WERI-Rb-1 (cell line): ENCODE measurements at regions not wholly inside any gene's neighbourhood (a gene's known extent, or its start where the extent isn't known, plus 50 kb on each side); places are given as distances from the start of the nearest gene placed in this dataset.

Experiments used
- DNase-seq: peaks from one replicate; pipeline ENCODE4 v3.0.0-alpha.2; 2020
- H3K27ac ChIP-seq: fragments of 250-450 bp; sonication (Bioruptor Pico); 2 replicates; pipeline ENCODE4 v1.5.1; 2020; ENCODE audit warnings: mild to moderate bottlenecking, moderate library complexity
- H3K27me3 ChIP-seq: fragments of 250-450 bp; sonication (Bioruptor Pico); 2 replicates; pipeline ENCODE4 v1.5.1; 2021; ENCODE audit warnings: mild to moderate bottlenecking, low read depth, moderate library complexity; ENCODE audit not compliant: insufficient read depth, severe bottlenecking
- H3K36me3 ChIP-seq: fragments of 250-450 bp; sonication (Bioruptor Pico); 2 replicates; pipeline ENCODE4 v1.5.1; 2020; ENCODE audit warnings: mild to moderate bottlenecking, moderate library complexity
- H3K4me3 ChIP-seq: 2 replicates; pipeline ENCODE4 v1.5.1; 2011; ENCODE audit warnings: low read depth, mild to moderate bottlenecking, control low read depth, low read length
- H3K9me3 ChIP-seq: fragments of 250-450 bp; sonication (Bioruptor Pico); 2 replicates; pipeline ENCODE4 v1.5.1; 2021; ENCODE audit warnings: mild to moderate bottlenecking, moderate library complexity; ENCODE audit not compliant: severe bottlenecking
- CTCF ChIP-seq: IDR thresholded peaks from 2 replicates; pipeline ENCODE4 v1.5.1; 2011; ENCODE audit warnings: low read depth, mild to moderate bottlenecking, control low read depth, inconsistent platforms, low read length

- Histone ChIP-seq H3K27me3 (no peaks in the 10 kb centered on the region), H3K36me3 (no peaks in the 10 kb centered on the region), H3K27ac (no peak overlapping the region), H3K9me3 (no peaks in the 10 kb centered on the region), H3K4me3 (no peak overlapping the region)
- 0 out of 2 replicates have a peak, but pooled peaks have one; percentile 1 for TF ChIP-seq CTCF
- peak; percentile 73 for DNase-seq
Observed at GRCh38 chr4:175435381-175435783, 376.7 kb downstream of the GPM6A start.

- Histone ChIP-seq H3K4me3 (no peak overlapping the region), H3K36me3 (no peaks in the 10 kb centered on the region), H3K27me3 (no peaks in the 10 kb centered on the region), H3K27ac (no peak overlapping the region), H3K9me3 (no peaks in the 10 kb centered on the region)
- DNase-seq: no peak
- TF ChIP-seq CTCF: no peak
Observed at GRCh38 chr4:175436196-175436595, 375.9 kb downstream of the GPM6A start.

GRCh38 chr4:175440786-175441185, 371.3 kb downstream of the GPM6A start:
- Histone ChIP-seq H3K9me3 (no peaks in the 10 kb centered on the region), H3K4me3 (no peak overlapping the region), H3K27ac (no peak overlapping the region)

GRCh38 chr4:175441256-175441655, 370.8 kb downstream of the GPM6A start:
- Histone ChIP-seq H3K27me3 (no peaks in the 10 kb centered on the region), H3K9me3 (no peaks in the 10 kb centered on the region), H3K4me3 (no peak overlapping the region), H3K27ac (no peak overlapping the region), H3K36me3 (no peaks in the 10 kb centered on the region)
- DNase-seq: no peak
- no peak for TF ChIP-seq CTCF

More at GRCh38 chr4:175440786-175441185, 371.3 kb downstream of the GPM6A start:
- TF ChIP-seq CTCF: no peak
- no peak for DNase-seq
- Histone ChIP-seq H3K27me3 (no peaks in the 10 kb centered on the region), H3K36me3 (no peaks in the 10 kb centered on the region)

- Histone ChIP-seq H3K27me3 (no peaks in the 10 kb centered on the region), H3K9me3 (no peaks in the 10 kb centered on the region), H3K27ac (no peak overlapping the region), H3K36me3 (no peaks in the 10 kb centered on the region), H3K4me3 (no peak overlapping the region)
- DNase-seq: no peak
- peak; percentile 19; the same call in 1 of the 2 replicates for TF ChIP-seq CTCF
Observed at GRCh38 chr4:175443547-175443946, 368.5 kb downstream of the GPM6A start.

DNA sequence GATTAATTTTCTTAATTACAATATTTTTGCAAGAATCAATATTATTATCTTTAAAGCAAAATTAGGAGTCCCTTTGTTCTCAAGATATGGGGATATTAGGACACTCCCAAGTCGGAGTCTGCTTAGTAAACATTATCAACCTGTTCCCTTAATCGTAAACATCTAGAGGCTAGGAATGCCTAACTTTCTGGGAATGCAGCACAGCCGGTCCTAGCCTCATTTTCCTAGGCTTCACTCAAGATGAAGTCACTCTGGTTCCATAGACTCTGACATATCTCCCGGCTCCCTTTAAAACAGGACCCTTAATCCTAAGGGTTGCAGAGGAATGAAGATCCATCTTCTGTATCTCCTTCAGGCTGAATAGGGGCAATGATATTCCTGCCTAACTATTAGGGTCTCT, 367.6 kb downstream of the GPM6A start:
- Histone ChIP-seq H3K9me3 (no peaks in the 10 kb centered on the region), H3K36me3 (no peaks in the 10 kb centered on the region), H3K27ac (no peak overlapping the region), H3K4me3 (no peak overlapping the region), H3K27me3 (no peaks in the 10 kb centered on the region)
- DNase-seq: no peak
- TF ChIP-seq CTCF: no peak
